Urothelium cell line (cell line): ENCODE measurements at regions not wholly inside any gene's neighbourhood (a gene's known extent, or its start where the extent isn't known, plus 50 kb on each side); places are given as distances from the start of the nearest gene placed in this dataset.

ENCODE experiments used
- DNase-seq: peaks from one replicate; pipeline ENCODE4 v3.0.0; 2011; ENCODE audit warnings: low spot score, mixed read lengths
- FAIRE-seq: peaks from 2 replicates; lab custom pipeline; 2011; peaks lifted over from hg19 to GRCh38; lab: Jason Lieb, UNC

DNA sequence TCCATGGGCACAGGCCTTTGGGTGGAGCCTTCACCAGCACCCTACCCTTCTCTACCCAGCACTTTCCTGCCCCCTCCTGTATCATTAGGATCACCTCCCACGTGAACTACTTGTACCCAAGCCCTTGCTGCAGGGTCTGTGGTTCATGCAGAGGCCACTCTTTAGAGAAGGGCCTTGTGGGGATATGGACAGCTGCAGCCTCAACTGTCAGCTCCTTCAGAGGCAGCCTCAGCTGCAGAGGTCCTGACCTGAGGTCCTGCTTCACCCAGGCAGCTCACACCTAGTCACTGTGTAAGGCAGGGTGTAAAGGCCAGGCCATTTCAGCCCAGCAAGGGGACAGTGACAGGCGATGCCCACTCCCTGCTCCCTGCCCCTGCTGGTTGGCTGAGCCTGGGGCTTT lies 448.6 kb upstream of the PROK2 start:
- FAIRE-seq (no peak), DNase-seq (no peak)

DNA sequence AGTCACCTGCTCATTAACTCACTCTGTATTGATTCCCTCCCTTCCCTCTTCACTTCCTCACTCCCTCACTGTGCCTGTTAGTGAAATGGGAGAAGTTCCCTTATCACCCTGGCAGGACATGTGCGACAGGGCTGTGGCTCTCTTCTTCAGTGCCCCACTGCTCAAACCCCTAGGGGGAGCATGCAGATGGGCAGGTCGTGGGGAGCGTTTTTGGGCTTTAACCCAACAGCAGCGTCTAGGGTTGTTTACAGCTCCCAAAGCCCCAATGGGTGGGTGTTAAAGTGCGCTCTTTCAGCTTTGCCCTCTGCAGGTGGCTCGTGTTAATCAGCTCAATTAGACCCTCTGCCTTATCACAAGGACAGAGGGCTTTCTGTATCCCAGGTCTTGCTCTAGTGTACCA lies 447.8 kb upstream of the PROK2 start:
- FAIRE-seq (no peak), DNase-seq (no peak)

DNA sequence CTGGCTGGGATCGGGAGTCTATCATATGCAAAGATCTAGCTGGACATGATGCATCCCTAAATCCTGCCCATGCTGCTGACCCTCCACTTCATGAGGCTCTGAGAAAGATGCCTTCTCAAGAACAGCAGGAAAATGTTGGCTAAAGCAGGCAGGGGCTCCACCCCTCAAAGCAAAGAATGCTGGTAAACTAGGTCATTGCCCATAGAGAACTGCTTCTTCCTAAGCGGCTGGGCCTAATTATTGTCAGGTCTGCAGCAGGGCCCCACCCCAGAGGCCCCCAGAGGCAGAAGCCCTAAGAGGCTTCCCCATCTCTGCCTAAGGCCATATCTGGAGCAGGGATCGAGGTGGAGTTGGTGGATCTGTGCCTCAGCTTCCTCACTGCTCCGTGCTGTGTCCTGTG lies 447.4 kb upstream of the PROK2 start:
- no peak for DNase-seq
- no peak for FAIRE-seq

DNA sequence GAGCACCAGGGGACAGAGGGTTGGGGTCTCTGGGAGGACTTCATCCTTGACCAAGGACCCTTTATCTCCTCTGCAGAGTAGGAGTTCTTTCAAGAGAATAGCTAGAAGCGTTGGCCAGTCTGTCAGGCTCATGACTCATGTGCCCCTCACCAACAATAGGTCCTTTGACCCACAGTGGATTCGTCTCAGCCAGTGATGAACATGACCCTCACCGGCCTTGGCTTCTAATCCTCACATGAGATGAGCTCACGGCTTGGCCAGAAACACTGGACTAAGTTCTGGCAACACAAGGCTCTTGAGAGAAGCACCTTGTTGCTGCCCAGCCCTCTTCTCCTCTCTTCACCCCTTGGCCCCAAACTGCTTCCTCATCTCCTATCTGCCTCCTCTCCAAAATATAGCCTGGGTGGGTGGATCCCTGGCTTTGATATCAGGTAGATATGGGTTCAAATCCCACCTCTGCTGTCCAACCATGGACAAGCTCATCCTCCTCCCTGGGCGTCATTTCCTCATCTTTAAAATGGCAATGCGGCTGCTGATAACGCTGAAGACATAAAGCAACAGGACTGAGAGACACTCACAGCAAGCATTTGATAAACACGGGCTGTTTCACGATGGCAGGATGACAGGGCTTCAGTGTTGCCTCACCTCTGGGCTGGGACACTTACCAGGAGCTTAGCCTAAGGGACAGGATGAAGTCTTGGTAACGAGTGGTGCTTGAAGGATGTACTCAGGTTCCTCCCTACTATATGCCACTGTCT lies 446.7 kb upstream of the PROK2 start:
- FAIRE-seq = no peak
- no peak for DNase-seq

DNA sequence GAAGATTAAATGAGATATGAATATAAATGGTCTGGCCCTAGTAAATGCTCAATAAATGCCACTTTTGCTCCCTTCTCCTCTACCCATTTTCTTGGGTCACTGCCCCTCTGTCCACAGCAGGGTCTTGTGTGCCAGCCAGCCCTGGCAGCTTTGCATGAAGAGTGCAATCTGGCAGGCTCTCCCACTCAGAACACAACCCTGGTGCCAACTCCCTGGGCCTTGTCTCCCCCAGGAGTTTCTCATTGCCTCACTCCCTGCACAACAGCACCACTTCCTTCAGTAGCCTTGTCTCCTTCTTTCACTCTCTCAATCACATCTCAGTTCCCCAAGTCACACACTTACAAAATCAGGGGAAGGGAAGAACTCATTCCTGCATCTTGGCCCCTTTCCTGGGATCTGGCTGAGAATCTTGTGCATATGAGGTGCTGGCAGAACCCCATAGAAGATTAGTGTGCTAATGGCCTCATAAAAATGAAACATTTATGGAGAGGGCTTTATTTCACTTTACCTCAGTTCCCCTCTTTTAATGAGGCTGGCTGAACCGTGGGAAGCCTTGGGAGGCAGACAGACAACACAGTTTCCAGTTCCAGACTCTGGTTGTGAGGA lies 445.9 kb upstream of the PROK2 start:
- no peak for DNase-seq

DNA sequence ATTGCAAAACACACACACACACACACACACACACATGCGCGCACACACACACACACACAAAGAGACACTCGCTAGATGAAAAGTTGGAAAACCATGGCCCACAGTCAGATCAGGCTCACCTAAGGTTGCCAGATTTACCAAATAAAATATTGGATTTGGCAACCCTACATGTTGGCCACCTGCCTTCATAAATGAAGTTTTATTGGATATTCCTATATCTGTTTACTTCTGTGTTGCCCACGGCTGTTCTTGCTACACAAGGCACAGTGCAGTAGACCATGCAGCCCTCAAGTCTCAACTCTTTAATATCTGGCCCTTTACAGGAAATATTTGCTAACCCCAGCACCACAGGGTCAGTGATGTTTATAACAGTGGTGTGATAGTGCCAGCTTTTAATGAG lies 445.0 kb upstream of the PROK2 start:
- no peak for FAIRE-seq
- DNase-seq = no peak

More for the DNA sequence above, 445.9 kb upstream of the PROK2 start:
- no peak for FAIRE-seq

DNA sequence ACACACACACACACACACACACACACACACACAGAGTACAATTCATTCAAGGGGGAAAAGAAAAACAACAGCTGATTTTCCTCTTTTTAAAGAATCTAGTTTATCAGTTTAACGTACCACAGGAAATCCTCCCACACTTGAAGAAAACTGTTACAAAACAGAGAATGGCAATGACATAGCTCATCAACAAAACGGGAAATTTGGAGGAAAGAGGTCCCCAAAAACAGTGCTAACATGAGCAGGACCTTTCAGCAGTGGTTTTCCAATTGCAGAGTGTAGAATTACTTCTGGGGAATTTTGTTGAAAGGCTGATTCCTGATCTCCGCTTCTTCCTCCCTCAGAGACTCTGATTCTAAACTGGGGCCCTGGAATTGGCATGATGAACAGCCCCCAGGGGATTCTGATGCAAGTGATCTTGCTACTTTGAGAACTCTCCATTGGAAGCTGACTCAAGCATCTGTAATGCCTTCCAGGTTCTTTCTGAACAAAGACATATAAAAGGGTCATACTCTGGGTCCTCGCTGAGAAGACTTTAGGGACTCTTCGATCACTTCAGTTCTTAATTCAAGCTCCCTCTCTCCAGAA lies 442.6 kb upstream of the PROK2 start:
- DNase-seq (no peak), FAIRE-seq (no peak)

DNA sequence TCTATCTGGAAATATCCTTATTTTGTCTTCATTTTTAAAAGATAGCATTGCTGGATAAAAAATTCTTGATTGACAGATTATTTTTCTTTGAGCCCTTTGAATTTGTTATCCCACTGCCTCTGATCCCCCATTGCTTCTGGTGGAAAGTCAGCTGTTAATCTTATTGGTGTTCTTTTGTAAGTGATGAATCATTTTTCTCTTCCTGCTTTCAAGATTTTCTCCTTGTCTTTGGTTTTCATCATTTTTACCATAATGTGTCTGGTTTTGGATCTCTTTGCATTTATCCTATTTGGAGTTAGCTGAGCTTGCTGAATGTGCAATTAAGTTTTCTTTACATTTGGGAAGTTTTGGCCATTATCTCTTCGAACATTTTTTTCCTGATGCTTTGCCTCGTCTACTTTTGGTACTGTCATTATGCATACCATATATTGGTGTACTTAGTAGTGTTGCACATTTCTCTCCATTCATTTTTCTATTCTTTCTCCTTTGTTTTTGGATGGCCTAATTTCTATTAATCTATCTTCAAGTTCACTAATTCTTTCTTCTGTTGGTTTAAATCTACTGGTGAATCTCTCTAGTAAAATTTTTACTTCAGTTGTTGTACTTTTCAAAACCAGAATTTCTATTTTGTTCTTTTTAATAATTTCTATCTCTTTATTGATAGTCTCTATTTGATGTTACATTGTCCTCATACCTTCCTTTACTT lies 440.0 kb upstream of the PROK2 start:
- FAIRE-seq (no peak), DNase-seq (no peak)

DNA sequence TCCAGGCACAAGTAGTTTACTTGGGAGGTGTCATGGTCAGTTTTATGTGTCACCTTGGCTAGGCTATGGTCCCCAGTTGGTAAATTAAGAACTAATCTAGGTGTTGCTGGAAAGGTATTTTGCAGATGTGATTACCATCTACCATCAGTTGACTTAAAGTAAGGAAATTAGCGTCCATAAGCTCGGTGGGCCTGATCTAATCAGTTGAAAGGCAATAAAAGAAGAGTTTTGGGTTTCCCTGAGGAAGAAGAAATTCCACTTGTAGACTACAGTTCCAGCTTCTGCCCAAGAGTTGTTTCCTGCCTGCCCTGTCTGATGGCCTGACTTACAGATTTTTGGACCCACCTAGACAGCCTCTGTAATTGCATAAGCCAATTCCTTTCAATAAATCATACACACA lies 438.7 kb upstream of the PROK2 start:
- DNase-seq (no peak), FAIRE-seq (no peak)

DNA sequence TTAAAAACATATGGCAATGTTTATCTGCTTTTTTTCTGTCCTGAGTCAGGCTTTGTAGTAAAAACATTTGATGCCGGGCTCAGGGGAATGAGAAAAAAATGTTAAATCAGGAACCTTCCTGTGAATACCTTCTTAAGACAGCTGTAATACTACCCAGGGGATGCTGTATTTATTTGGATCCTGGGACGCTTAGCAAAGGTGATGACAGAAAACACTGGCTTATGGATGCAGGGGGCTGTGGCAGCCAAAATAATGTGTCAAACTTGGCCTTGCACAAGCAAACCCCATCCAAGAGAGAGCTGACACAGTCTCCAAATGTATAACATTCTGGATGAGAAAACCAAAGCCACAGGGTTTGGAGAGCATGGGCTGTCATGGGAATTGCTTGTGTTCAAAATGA lies 438.2 kb upstream of the PROK2 start:
- no peak for DNase-seq

DNA sequence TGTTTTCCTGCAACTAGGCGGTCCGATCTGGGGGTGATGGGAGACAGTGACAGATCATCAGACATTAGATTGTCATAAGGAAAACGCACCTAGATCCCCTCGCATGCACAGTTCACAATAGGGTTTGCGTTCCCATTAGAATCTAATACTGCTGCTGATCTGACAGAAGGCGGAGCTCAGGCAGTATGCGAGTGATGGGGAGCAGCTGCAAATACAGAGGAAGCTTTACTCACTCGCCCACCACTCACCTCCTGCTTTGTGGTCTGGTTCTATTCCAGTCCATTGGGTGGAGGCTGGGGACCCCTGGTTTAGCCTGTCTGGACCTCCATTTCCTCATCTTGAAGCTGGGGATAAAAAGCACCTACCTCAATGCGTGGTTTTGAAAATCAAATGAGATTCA lies 437.5 kb upstream of the PROK2 start:
- DNase-seq (no peak), FAIRE-seq (no peak)

More for the DNA sequence above, 438.2 kb upstream of the PROK2 start:
- FAIRE-seq = no peak

DNA sequence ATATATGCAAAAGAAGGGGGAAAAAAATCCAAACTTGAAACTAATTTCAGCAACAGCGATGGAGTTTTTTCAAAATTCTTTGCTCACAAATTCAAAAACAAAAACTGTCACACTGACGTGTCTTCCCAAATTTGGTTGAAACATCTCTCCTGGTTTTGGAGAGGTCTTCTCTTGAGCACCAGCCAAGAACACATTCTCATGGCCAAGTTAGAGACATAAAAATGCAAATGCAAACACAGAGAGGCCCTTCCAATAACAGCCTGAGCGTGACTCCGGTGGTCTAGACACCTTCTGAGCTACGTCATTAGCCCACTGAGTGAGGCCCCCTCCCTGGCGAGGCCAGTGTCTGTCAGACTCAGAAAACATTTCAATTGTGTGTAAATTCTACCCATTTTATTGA lies 436.0 kb upstream of the PROK2 start:
- FAIRE-seq (no peak), DNase-seq (no peak)

DNA sequence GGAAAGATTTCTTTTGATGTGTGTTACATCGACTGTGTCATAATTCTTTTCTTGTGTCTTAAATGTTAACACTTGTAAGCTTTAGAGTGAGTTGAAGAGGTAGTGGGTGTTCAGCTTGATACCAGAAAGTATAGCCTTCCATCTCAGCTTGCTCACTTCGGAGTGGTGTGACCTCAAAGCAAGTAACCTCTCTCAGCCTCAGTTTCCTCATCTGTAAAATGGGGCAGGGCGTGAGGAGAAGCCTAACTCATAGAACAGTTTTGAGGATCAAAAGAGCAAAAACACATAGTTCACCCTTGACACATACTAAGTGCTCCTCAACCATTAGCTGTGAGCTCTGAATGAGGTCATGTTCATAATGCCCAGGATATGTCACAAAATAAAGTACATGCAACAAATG lies 434.8 kb upstream of the PROK2 start:
- DNase-seq (no peak), FAIRE-seq (no peak)

DNA sequence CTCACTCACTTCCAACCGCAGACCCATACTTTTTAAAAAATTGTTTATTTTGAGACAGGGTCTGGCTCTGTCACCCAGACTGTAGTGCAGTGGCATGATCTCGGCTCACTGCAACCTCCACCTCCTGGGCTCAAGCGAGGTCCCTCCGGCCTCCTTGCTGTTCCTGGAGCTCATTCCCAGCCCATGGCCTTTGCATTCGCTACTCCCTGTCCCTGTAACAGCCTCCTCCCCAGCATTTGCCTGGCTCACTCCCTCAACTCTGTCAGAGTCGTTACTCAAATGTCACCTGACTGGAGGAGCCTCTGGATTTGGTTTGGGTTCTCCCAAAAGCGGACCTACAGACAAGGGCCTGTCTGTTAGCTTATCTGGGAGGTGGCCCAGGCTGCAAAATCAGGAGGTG lies 432.6 kb upstream of the PROK2 start:
- FAIRE-seq (no peak), DNase-seq (no peak)

DNA sequence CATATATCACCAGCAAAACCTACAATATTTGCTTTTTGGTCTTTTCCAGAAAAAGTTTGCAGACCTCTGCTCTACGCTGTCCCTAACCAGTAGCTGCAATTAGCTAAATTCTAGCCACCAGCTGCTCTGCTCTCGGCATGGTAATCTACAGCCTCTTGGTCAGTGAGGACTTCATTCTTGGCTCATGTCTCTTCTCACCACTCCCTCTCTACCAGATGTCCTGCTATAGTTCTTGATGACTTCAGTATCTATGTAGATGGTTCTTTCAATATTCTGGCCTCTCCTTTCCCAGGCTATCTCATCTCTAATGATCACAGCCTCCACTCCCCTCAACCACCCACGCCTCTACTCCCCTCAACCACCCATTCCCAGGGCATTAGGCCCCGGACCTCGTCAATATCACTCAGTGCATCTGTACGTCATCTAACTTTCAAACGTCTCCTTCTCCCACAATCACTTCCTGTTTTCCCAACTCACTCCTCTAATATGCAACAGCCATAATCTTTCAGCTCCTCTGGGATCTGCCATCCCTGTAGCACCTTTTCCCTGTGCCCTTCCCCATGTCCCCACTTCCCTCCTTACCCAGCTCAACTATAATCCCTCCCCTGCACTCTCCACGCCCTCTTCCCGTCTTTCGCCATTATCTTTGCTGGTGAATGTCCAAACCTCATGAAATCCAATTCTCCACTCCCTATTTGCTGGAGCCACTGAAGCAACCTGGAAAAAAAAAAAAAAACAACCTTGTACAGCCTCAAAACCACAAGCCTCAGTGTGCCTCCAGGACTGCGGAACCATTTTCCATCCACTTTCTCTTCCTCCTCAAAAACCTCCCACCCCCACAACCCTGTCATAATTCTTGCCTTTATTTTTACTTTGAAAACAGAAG lies 429.4 kb upstream of the PROK2 start:
- DNase-seq (no peak), FAIRE-seq (no peak)

DNA sequence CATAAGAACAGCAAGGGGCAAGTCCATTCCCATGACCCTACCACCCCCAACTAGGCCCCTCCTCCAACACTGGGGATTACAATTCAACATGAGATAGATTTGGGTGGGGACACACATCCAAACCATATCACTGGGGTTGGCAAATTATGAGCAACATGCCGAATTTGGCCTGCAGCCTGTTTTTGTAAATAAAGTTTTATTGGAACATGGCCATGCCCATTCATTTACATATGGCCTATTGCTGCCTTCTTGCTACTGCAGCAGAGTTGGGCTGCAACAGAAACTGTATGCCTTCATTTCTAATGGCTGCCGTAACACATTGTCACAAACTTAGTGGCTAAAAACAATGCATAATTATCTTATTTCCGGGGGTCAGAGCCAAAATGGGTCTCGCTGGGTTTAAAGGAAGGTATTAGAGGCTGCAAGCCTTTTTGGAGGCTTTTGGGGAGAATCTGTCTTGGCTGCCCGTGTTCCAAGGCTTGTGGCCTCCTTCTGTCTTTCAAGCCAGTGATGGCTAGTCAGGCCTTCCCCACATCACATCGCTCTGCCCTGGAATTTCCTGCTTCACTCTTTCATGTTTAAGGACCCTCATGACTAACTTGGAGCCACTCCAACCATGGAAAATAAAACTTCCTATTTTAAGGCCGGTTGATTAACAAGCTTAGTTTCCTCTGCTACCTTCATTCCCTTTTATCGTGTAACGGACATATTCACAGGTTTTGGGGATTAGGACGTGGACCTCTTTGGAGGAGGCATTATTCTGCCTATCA lies 428.5 kb upstream of the PROK2 start:
- no peak for FAIRE-seq
- no peak for DNase-seq

DNA sequence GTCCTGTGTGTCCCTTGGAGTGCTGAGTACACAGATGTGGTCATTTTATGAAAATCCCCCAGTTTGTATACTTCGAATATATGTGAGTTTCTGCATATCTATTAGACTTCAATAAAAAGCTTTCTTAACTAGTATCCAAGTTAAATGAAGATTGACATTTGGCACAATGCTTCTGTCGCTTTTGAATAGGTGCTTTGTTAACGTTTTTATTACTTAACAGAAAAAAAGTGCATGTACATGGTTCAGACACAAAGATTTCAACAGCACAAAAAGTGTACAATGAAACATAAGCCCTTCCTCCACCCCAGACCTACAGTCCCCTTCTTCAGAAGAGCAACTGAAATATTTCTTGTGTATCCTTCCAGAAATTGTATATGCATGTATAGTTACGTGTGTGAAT lies 427.4 kb upstream of the PROK2 start:
- no peak for DNase-seq
- FAIRE-seq = no peak

DNA sequence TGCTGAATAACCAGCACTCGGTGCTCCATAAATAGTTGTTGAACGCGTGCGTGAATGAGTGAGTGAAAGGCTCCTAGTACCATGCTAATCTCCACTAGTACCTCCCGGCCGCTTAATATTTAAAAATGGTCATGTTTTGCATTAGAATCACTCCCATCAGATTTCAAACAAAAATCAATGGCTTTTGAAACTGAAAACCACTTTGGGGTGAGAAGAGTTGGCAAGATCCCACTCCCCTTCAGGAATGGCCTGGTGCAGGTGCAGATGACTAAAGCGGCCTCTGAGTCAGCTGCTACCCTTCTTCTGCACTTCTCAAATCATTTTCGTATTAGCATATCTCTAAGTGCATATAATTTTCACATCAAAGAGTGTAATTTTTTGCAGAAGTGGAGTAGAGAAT lies 425.3 kb upstream of the PROK2 start:
- DNase-seq (no peak), FAIRE-seq (no peak)

DNA sequence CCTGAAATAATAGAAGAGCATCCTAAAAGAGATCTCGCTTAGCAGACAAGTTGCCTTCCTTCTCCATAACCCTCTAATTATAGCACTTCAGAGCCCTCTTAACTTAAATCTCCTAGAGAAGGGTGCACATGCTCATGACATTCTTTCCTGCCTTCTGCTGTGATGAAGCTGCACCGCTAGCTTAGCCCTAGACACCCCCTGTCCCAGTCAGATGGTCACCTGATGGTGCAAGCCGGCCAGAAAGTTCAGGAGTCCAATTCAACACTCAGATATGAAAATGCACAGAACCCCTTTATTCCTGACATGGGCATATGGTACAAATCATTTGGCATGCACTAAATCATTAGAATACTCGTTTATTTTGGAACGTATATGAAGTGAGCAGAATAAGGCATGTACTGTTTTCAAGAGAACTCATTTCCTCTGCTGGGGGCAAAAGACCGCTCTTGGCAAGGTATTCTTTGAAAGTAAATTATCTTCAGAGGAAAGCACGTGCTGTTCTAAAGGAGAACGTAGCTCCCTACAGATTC lies 420.4 kb upstream of the PROK2 start:
- no peak for FAIRE-seq
- no peak for DNase-seq

DNA sequence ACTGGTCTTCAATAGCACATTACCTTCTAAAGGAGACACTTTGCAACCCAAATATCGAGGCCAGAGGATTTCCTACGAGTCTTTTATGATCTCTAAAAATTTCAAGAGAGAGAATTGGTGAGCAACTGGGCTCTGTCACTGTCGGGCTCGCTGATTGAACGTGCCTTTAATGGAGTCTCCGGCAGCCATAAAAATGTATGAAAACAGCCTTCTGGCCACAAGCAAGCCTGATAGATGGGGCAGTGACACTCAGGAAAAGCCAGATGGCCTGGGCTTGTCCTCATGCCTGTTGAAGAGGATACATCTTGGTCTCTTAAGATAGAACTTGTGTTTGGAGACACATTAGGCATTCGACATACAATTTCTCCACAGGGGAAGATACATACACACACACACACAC lies 419.5 kb upstream of the PROK2 start:
- no peak for FAIRE-seq
- no peak for DNase-seq
